HUES6 (cell line): ENCODE measurements at regions not wholly inside any gene's neighbourhood (a gene's known extent, or its start where the extent isn't known, plus 50 kb on each side); places are given as distances from the start of the nearest gene placed in this dataset.

Experiments
- H3K27ac ChIP-seq: 2 replicates; pipeline ENCODE4 v1.7.0; 2013; ENCODE audit warnings: low read depth, mild to moderate bottlenecking, low read length, inconsistent platforms
- H3K27me3 ChIP-seq: 2 replicates; pipeline ENCODE4 v1.6.1; 2013; ENCODE audit warnings: low read length; ENCODE audit not compliant: control insufficient read depth, insufficient read depth
- H3K36me3 ChIP-seq: 2 replicates; pipeline ENCODE4 v1.6.1; 2013; ENCODE audit warnings: low read length; ENCODE audit not compliant: control insufficient read depth, insufficient read depth
- H3K4me1 ChIP-seq: 2 replicates; pipeline ENCODE4 v1.6.1; 2013; ENCODE audit warnings: low read length; ENCODE audit not compliant: control insufficient read depth, insufficient read depth
- H3K4me3 ChIP-seq: 2 replicates; pipeline ENCODE4 v1.5.1; 2013; ENCODE audit warnings: low read depth, low read length
- H3K9ac ChIP-seq: one replicate; pipeline ENCODE4 v1.6.1; 2013; ENCODE audit warnings: mild to moderate bottlenecking, low read length
- H3K9me3 ChIP-seq: 2 replicates; pipeline ENCODE4 v1.6.1; 2013; ENCODE audit warnings: low read depth, low read length; ENCODE audit not compliant: control insufficient read depth, insufficient read depth

DNA sequence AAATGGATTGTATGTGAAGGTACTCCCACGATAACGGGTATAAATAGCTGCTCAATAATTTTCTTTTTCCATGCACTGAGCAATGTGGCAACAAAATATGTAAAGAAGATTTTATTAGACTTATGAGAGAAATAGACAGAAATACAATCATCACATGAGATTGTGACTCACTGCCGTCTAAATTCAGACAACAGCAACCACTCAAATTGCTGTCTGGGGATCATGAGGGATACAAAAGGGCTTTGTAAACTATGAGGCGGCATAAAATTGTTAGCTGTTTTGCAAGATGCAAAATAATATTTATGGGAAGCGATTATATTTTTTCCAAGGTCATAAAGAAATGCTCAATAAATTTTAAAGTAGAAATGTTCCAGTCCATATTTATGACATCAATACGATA is 259.1 kb upstream of the AGAP1 start:
- H3K9me3 ChIP-seq = no peaks in the 10 kb centered on the region
- no peaks in the 10 kb centered on the region for H3K27me3 ChIP-seq

GRCh38 chr2:235235977-235236767 is 257.7 kb upstream of the AGAP1 start:
- H3K9me3 ChIP-seq = no peaks in the 10 kb centered on the region
- H3K36me3 ChIP-seq = no peaks in the 10 kb centered on the region
- no peak overlapping the region for H3K27ac ChIP-seq
- no peak overlapping the region for H3K9ac ChIP-seq
- H3K4me3 ChIP-seq = no peak overlapping the region
- no peaks in the 10 kb centered on the region for H3K27me3 ChIP-seq
- H3K4me1 ChIP-seq = no peaks in the 10 kb centered on the region; the same call in 1 of the 2 replicates

More for the DNA sequence above, 259.1 kb upstream of the AGAP1 start:
- Histone ChIP-seq H3K4me3 (no peak overlapping the region), H3K27ac (no peak overlapping the region), H3K9ac (no peak overlapping the region), H3K4me1 (no peaks in the 10 kb centered on the region; the same call in 1 of the 2 replicates), H3K36me3 (no peaks in the 10 kb centered on the region)

GRCh38 chr2:235238537-235238936 is 255.3 kb upstream of the AGAP1 start:
- Histone ChIP-seq H3K27me3 (no peaks in the 10 kb centered on the region), H3K36me3 (no peaks in the 10 kb centered on the region), H3K27ac (no peak overlapping the region), H3K9ac (no peak overlapping the region), H3K4me3 (no peak overlapping the region), H3K9me3 (no peaks in the 10 kb centered on the region), H3K4me1 (no peaks in the 10 kb centered on the region)

- Histone ChIP-seq H3K4me1 (no peaks in the 10 kb centered on the region), H3K9ac (no peak overlapping the region), H3K4me3 (no peak overlapping the region), H3K36me3 (no peaks in the 10 kb centered on the region), H3K27me3 (no peaks in the 10 kb centered on the region), H3K27ac (no peak overlapping the region), H3K9me3 (no peaks in the 10 kb centered on the region)
Observed at GRCh38 chr2:235240574-235240973, 253.3 kb upstream of the AGAP1 start.

GRCh38 chr2:235244255-235245220 is 249.3 kb upstream of the AGAP1 start:
- H3K27ac ChIP-seq = no peak overlapping the region
- H3K4me3 ChIP-seq = no peak overlapping the region
- no peaks in the 10 kb centered on the region for H3K9me3 ChIP-seq
- no peak overlapping the region for H3K9ac ChIP-seq
- no peaks in the 10 kb centered on the region for H3K4me1 ChIP-seq
- H3K27me3 ChIP-seq = no peaks in the 10 kb centered on the region
- no peaks in the 10 kb centered on the region for H3K36me3 ChIP-seq

GRCh38 chr2:235247001-235247400 is 246.8 kb upstream of the AGAP1 start:
- H3K36me3 ChIP-seq = no peaks in the 10 kb centered on the region
- no peak overlapping the region for H3K4me3 ChIP-seq
- no peak overlapping the region for H3K9ac ChIP-seq
- no peaks in the 10 kb centered on the region for H3K9me3 ChIP-seq
- no peaks in the 10 kb centered on the region for H3K4me1 ChIP-seq
- H3K27me3 ChIP-seq = no peaks in the 10 kb centered on the region
- no peak overlapping the region for H3K27ac ChIP-seq

DNA sequence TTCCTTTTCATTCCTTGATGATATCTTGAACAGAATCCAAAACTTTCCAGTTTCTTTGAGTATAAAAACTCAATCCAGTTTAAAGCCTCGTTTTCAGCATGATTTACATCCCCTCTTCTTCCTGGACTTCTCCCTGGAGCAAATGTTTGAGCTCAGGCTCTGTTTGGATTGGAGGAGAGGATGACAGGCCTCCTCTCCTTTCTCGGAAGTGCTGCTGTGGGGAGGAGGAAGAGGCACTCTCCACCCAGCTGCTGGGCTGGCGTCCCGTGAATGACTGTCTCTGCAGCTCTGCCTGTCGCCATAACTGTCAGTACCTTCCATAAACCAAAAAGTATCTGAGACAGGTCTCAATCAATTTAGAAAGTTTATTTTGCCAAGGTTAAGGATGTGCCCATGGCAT is 238.2 kb upstream of the AGAP1 start:
- no peaks in the 10 kb centered on the region for H3K4me1 ChIP-seq

DNA sequence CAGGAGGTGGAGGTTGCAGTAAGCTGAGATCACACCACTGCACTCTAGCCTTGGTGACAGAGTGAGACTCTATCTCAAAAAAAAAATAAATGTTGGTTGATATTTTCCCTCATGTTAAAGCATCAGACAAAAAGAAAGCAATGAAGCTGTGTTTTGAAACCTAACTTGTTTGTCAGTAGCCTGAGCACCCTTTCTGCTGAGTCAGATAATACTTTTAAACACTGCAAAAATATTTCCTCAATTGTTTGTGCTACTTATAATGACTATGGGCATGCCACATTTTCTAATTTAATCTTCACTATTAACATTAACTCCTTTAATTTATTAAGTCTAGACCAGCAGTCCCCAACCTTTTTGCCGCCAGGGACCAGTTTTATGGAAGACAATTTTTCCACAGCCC is 236.3 kb upstream of the AGAP1 start:
- Histone ChIP-seq H3K4me3 (no peak overlapping the region), H3K9ac (no peak overlapping the region), H3K4me1 (0 out of 2 replicates have a peak, but pooled peaks cover 1% of the 10 kb centered on the region), H3K9me3 (peaks cover 17% of the 10 kb centered on the region), H3K36me3 (no peaks in the 10 kb centered on the region), H3K27ac (no peak overlapping the region), H3K27me3 (no peaks in the 10 kb centered on the region)

More for the DNA sequence above, 238.2 kb upstream of the AGAP1 start:
- no peaks in the 10 kb centered on the region for H3K36me3 ChIP-seq
- H3K9ac ChIP-seq = no peak overlapping the region
- H3K27me3 ChIP-seq = no peaks in the 10 kb centered on the region
- no peak overlapping the region for H3K27ac ChIP-seq
- peaks cover 10% of the 10 kb centered on the region for H3K9me3 ChIP-seq
- H3K4me3 ChIP-seq = no peak overlapping the region

GRCh38 chr2:235262750-235263149 is 231.1 kb upstream of the AGAP1 start:
- Histone ChIP-seq H3K4me1 (peaks cover 5% of the 10 kb centered on the region; the same call in 1 of the 2 replicates), H3K27me3 (no peaks in the 10 kb centered on the region; the same call in 1 of the 2 replicates), H3K27ac (no peak overlapping the region), H3K4me3 (no peak overlapping the region), H3K9ac (no peak overlapping the region), H3K9me3 (peaks cover 17% of the 10 kb centered on the region), H3K36me3 (no peaks in the 10 kb centered on the region)

- H3K9ac ChIP-seq = no peak overlapping the region
- H3K9me3 ChIP-seq = peaks cover 12% of the 10 kb centered on the region; the same call in 1 of the 2 replicates
- H3K27ac ChIP-seq = no peak overlapping the region
- H3K4me1 ChIP-seq = peaks cover 5% of the 10 kb centered on the region; the same call in 1 of the 2 replicates
- H3K36me3 ChIP-seq = no peaks in the 10 kb centered on the region
- no peaks in the 10 kb centered on the region; the same call in 1 of the 2 replicates for H3K27me3 ChIP-seq
- H3K4me3 ChIP-seq = no peak overlapping the region
Observed at GRCh38 chr2:235263205-235264120, 230.4 kb upstream of the AGAP1 start.
